Esophagus muscularis mucosa (tissue), 2 donors: ENCODE measurements at regions not wholly inside any gene's neighbourhood (a gene's known extent, or its start where the extent isn't known, plus 50 kb on each side); places are given as distances from the start of the nearest gene placed in this dataset.
"Not testable (repeated sequence)": the region's sequence is repeated elsewhere in the genome, so short reads cannot be mapped to it uniquely, and the experiment has no call there.

Experiments
- EP300 ChIP-seq: sonication (generic); formaldehyde crosslinking; IDR thresholded peaks from one replicate; pipeline ENCODE4 v1.6.1; 2017; ENCODE audit warnings: antibody characterized with exemption
- POLR2A ChIP-seq: fragments of 450-650 bp; IDR thresholded peaks from one replicate; pipeline ENCODE4 v1.6.1; 2017; ENCODE audit warnings: antibody characterized with exemption, moderate library complexity, mild to moderate bottlenecking, low read depth

GRCh38 chr15:21354597-21354996, 85.7 kb downstream of the POTEB3 start:
- TF ChIP-seq EP300, POLR2A: not testable (repeated sequence)
